Posterior cingulate gyrus (tissue), 11 donors: ENCODE measurements at regions not wholly inside any gene's neighbourhood (a gene's known extent, or its start where the extent isn't known, plus 50 kb on each side); places are given as distances from the start of the nearest gene placed in this dataset.
"Not testable (repeated sequence)": the region's sequence is repeated elsewhere in the genome, so short reads cannot be mapped to it uniquely, and the experiment has no call there.

ENCODE experiments used
- DNase-seq, 10 donors: peaks; one replicate each; pipeline versions ENCODE4 v3.0.0 to v3.0.0-alpha.2; 2020 to 2021; ENCODE audit warnings: mixed read lengths in 3 of 10
- intact Hi-C: fragments of 100-400 bp; cut with DNase I; formaldehyde crosslinking; loops from one replicate; pipeline ENCODE4 v1.15.1; 2023

GRCh38 chr10:31172925-31173324, 141.3 kb upstream of the ZNF438 start:
- intact Hi-C loops: no loop called here
- no peak for DNase-seq

- intact Hi-C loops: no loop called here
- no peak for DNase-seq
Observed at GRCh38 chr10:31173752-31174151, 142.1 kb upstream of the ZNF438 start.

GRCh38 chr10:31179091-31179680, 139.8 kb upstream of the ZEB1 start:
- intact Hi-C loops: no loop called here
- DNase-seq: no peak

- intact Hi-C loops: no loop called here
- DNase-seq: no peak
Observed at GRCh38 chr10:31186225-31187000, 132.6 kb upstream of the ZEB1 start.

GRCh38 chr10:31187182-31187581, 131.8 kb upstream of the ZEB1 start:
- no peak for DNase-seq
- intact Hi-C loops: no loop called here

- no peak for DNase-seq
- intact Hi-C loops: no loop called here
Observed at GRCh38 chr10:31187607-31188210, 131.3 kb upstream of the ZEB1 start.

- DNase-seq: no peak
- intact Hi-C loops: no loop called here
Observed at GRCh38 chr10:31188792-31189406, 130.1 kb upstream of the ZEB1 start.

GRCh38 chr10:31190488-31190887, 128.5 kb upstream of the ZEB1 start:
- no peak for DNase-seq
- intact Hi-C loops: no loop called here

- DNase-seq: no peak
- intact Hi-C loops: no loop called here
Observed at GRCh38 chr10:31192475-31192874, 126.5 kb upstream of the ZEB1 start.

- intact Hi-C loops: no loop called here
- no peak for DNase-seq
Observed at GRCh38 chr10:31194986-31195385, 124.0 kb upstream of the ZEB1 start.

GRCh38 chr10:31197886-31198285, 121.1 kb upstream of the ZEB1 start:
- no peak for DNase-seq
- intact Hi-C loops: no loop called here

GRCh38 chr10:31204090-31204489, 114.9 kb upstream of the ZEB1 start:
- intact Hi-C loops: no loop called here

GRCh38 chr10:31207636-31208035, 111.4 kb upstream of the ZEB1 start:
- intact Hi-C loops: no loop called here
- no peak for DNase-seq

More at GRCh38 chr10:31204090-31204489, 114.9 kb upstream of the ZEB1 start:
- no peak for DNase-seq

GRCh38 chr10:31209478-31209877, 109.5 kb upstream of the ZEB1 start:
- intact Hi-C loops: no loop called here
- no peak for DNase-seq

GRCh38 chr10:31210190-31210589, 108.8 kb upstream of the ZEB1 start:
- no peak for DNase-seq
- intact Hi-C loops: no loop called here

- intact Hi-C loops: no loop called here
- no peak for DNase-seq
Observed at GRCh38 chr10:31213959-31214358, 105.1 kb upstream of the ZEB1 start.

GRCh38 chr10:31215052-31215451, 104.0 kb upstream of the ZEB1 start:
- intact Hi-C loops: no loop called here
- no peak for DNase-seq

- no peak for DNase-seq
- intact Hi-C loops: no loop called here
Observed at GRCh38 chr10:31219306-31219705, 99.7 kb upstream of the ZEB1 start.

- intact Hi-C loops, DNase-seq: not testable (repeated sequence)
Observed at GRCh38 chr10:31228780-31229179, 90.2 kb upstream of the ZEB1 start.

GRCh38 chr10:31239961-31240360, 79.1 kb upstream of the ZEB1 start:
- DNase-seq: no peak
- intact Hi-C loops: no loop called here

- DNase-seq: peak in 1 of 10 donors; percentile 59
- intact Hi-C loops: no loop called here
Observed at GRCh38 chr10:31242902-31243301, 76.1 kb upstream of the ZEB1 start.
